B cell (primary cell): ENCODE measurements at regions not wholly inside any gene's neighbourhood (a gene's known extent, or its start where the extent isn't known, plus 50 kb on each side); places are given as distances from the start of the nearest gene placed in this dataset.

Experiments used
- ATAC-seq: fragments of 200-7000 bp; cut with Tn5 transposase; one replicate; pipeline ENCODE4 v1.10.0; 2021; ENCODE audit warnings: low read depth, mild to moderate bottlenecking, moderate number of reproducible peaks, moderate library complexity
- CTCF ChIA-PET: fragments of 350-600 bp; sonication (Branson Sonifier 250); formaldehyde crosslinking; loops from one replicate; lab custom pipeline; 2021; ENCODE audit warnings: antibody characterized with exemption, inconsistent platforms; lab: Charles Lee
- POLR2A ChIA-PET: fragments of 350-600 bp; sonication (Branson Sonifier 250); formaldehyde crosslinking; loops from one replicate; lab custom pipeline; 2021; ENCODE audit warnings: antibody characterized with exemption; lab: Charles Lee
- DNase-seq: peaks from one replicate; pipeline ENCODE4 v3.0.0; 2013
- H2AFZ ChIP-seq: 2 replicates; pipeline ENCODE4 v1.6.1; 2012; ENCODE audit warnings: mild to moderate bottlenecking, low read depth, low read length; ENCODE audit not compliant: insufficient read depth, poor library complexity, severe bottlenecking
- H3K27ac ChIP-seq, 2 donors: 1 replicate in 1 of 2; 2 replicates in 1 of 2; pipeline ENCODE4 v1.5.1; 2012 to 2013; ENCODE audit warnings: low read length in 2 of 2, mild to moderate bottlenecking in 2 of 2, moderate library complexity in 1 of 2
- H3K27me3 ChIP-seq, 4 experiments: fragments of 200-600 bp in 1 of 4; sonication (generic) in 1 of 4; replicated peaks in 1 of 4; 1 replicate in 2 of 4; 2 replicates in 2 of 4; pipeline versions ENCODE4 v1.6.1 to v1.7.0; 2013 to 2016; ENCODE audit warnings: low read length in 3 of 4, mild to moderate bottlenecking in 2 of 4, mixed read lengths in 1 of 4, moderate library complexity in 1 of 4; ENCODE audit not compliant: insufficient read depth in 4 of 4, control insufficient read depth in 3 of 4; ENCODE audit errors: control extremely low read depth in 1 of 4
- H3K36me3 ChIP-seq, 2 experiments: replicated peaks in 1 of 2; 1 replicate in 1 of 2; 2 replicates in 1 of 2; pipeline versions ENCODE4 v1.6.1 to v1.7.1; 2013; ENCODE audit warnings: low read length in 1 of 2; ENCODE audit not compliant: insufficient read depth in 2 of 2, control insufficient read depth in 1 of 2; ENCODE audit errors: control extremely low read depth in 1 of 2, extremely low read depth in 1 of 2
- H3K4me1 ChIP-seq, 2 donors: fragments of 200-600 bp in 1 of 2; sonication (generic) in 1 of 2; 1 replicate in 1 of 2; 2 replicates in 1 of 2; pipeline versions ENCODE4 v1.5.1 to v1.6.1; 2013 to 2017; ENCODE audit warnings: low read length in 2 of 2; ENCODE audit not compliant: control insufficient read depth in 2 of 2, insufficient read depth in 2 of 2
- H3K4me2 ChIP-seq: replicated peaks from 2 replicates; pipeline ENCODE3; 2012; ENCODE audit warnings: mild to moderate bottlenecking, low read depth, low read length; ENCODE audit not compliant: poor library complexity, severe bottlenecking
- H3K4me3 ChIP-seq, 5 experiments: fragments of 200-600 bp in 1 of 5; sonication (generic) in 1 of 5; 1 replicate in 3 of 5; 2 replicates in 2 of 5; pipeline versions ENCODE4 v1.5.1 to v1.7.0; 2011 to 2016; ENCODE audit warnings: low read length in 4 of 5, mild to moderate bottlenecking in 4 of 5, low read depth in 2 of 5, control low read depth in 1 of 5, moderate library complexity in 1 of 5; ENCODE audit not compliant: insufficient read depth in 1 of 5; ENCODE audit errors: control extremely low read depth in 1 of 5, extremely low read depth in 1 of 5
- H3K79me2 ChIP-seq: fragments of 200-600 bp; sonication (generic); one replicate; pipeline ENCODE4 v1.6.0; 2016; ENCODE audit warnings: low read length; ENCODE audit not compliant: control insufficient read depth, insufficient read depth
- H3K9ac ChIP-seq: fragments of 200-600 bp; sonication (generic); 2 replicates; pipeline ENCODE4 v1.6.1; 2017; ENCODE audit warnings: mild to moderate bottlenecking, low read length, moderate library complexity
- H3K9me3 ChIP-seq, 3 donors: one replicate each; pipeline versions ENCODE4 v1.6.1 to v1.7.1; 2013; ENCODE audit warnings: low read length in 2 of 3; ENCODE audit not compliant: control insufficient read depth in 2 of 3, insufficient read depth in 1 of 3; ENCODE audit errors: control extremely low read depth in 1 of 3
- H4K20me1 ChIP-seq: 2 replicates; pipeline ENCODE4 v1.6.0; 2012; ENCODE audit warnings: mild to moderate bottlenecking, low read length; ENCODE audit not compliant: insufficient read depth, control insufficient read depth, poor library complexity, severe bottlenecking
- H3K27ac Mint-ChIP-seq: one replicate; pipeline ENCODE4 v1.8.0; 2021; ENCODE audit warnings: mixed read lengths
- H3K27me3 Mint-ChIP-seq: one replicate; pipeline ENCODE4 v1.8.0; 2021; ENCODE audit warnings: mixed read lengths
- H3K4me1 Mint-ChIP-seq: one replicate; pipeline ENCODE4 v1.8.0; 2021; ENCODE audit warnings: mixed read lengths
- H3K4me3 Mint-ChIP-seq: one replicate; pipeline ENCODE4 v1.8.0; 2021; ENCODE audit warnings: mixed read lengths
- H3K9me3 Mint-ChIP-seq: one replicate; pipeline ENCODE4 v1.8.0; 2022; ENCODE audit warnings: mixed read lengths; ENCODE audit not compliant: insufficient read depth
- CTCF ChIP-seq: fragments of 200-600 bp; IDR thresholded peaks from one replicate; pipeline ENCODE4 v1.8.0; 2022; ENCODE audit warnings: antibody characterized with exemption, mild to moderate bottlenecking
- EZH2 ChIP-seq: IDR thresholded peaks from 2 replicates; pipeline ENCODE4 v1.6.1; 2012; ENCODE audit warnings: borderline replicate concordance, low read depth, mild to moderate bottlenecking, moderate library complexity, low read length; ENCODE audit not compliant: insufficient read depth, poor library complexity, severe bottlenecking
- WGBS: methylation state at CpG from one replicate; pipeline ENCODE4 v1.1.5; 2013; ENCODE audit warnings: missing lambda C conversion rate; ENCODE audit not compliant: insufficient coverage; 5-methylcytosine and 5-hydroxymethylcytosine counted together
- intact Hi-C: fragments of 100-400 bp; cut with micrococcal nuclease; formaldehyde crosslinking; loops from one replicate; pipeline ENCODE4 v1.10.0; 2022

GRCh38 chr6:170083236-170084051, 207.4 kb downstream of the DLL1 start:
- intact Hi-C loops, result loop anchor here (10.0 kb wide), 1 partner anchor 129 kb away; no protein-coding TSS in a partner anchor
- Histone ChIP-seq H3K9ac (no peak overlapping the region), H3K27me3 (no peaks in the 10 kb centered on the region), H3K27ac (no peak overlapping the region), H4K20me1 (no peaks in the 10 kb centered on the region), H3K4me1 (peaks cover 4 to 7% of the 10 kb centered on the region in 2 donors), H2AFZ (no peak overlapping the region), H3K79me2 (no peaks in the 10 kb centered on the region), H3K9me3 (peaks cover 0 to 16% (median 0%) of the 10 kb centered on the region in 3 donors), H3K36me3 (no peaks in the 10 kb centered on the region), H3K4me3 (no peak overlapping the region), H3K4me2 (no peak overlapping the region)
- POLR2A ChIA-PET, result no interaction called here
- ATAC-seq (no peak), DNase-seq (no peak)
- peaks cover 4% of the 10 kb centered on the region for H3K27me3 Mint-ChIP-seq
- peaks cover 4% of the 10 kb centered on the region for H3K9me3 Mint-ChIP-seq
- CTCF ChIA-PET, result no interaction called here
- no peak overlapping the region for H3K4me3 Mint-ChIP-seq
- peaks cover 8% of the 10 kb centered on the region for H3K4me1 Mint-ChIP-seq
- WGBS, result 96% methylated on average over 32 of the region's 33 CpGs
- H3K27ac Mint-ChIP-seq, result no peak overlapping the region
- TF ChIP-seq CTCF, result no peak
- no peak for TF ChIP-seq EZH2

DNA sequence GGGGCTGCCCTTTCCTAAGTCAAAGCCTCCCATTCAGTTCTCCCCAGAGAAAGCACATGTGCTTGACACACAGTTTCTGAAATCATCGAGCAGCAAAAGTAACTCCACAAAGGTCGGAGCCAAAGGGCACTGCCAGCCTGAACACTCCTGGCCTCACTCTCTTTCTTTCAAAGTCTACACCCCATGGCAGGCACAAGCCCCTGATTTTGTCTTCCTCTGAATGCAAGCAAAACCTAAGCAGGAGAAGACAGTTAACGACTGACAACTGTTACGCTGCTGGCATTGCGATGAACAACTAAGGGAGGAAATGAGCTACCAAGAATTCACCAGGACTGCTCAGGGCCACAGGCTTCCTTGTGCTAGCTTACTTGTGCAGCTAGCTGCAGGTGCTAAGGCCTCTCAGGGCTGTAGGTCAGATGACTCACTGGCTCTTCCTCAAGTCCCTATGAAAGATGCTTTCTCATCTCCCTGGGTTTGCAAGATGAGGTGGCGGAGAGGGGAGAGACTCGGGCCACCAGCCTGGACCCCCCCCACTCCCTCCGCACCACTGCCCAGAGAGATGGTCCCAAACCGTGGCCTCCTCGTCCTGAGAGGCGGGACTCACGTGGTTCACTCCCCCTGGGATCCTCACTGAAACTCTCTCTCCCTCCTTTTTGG, 208.2 kb downstream of the DLL1 start:
- H3K4me1 Mint-ChIP-seq, result peaks cover 1% of the 10 kb centered on the region
- H3K36me3 ChIP-seq, result no peaks in the 10 kb centered on the region
- peaks cover 0 to 11% (median 0%) of the 10 kb centered on the region in 3 donors for H3K9me3 ChIP-seq
- H4K20me1 ChIP-seq, result no peaks in the 10 kb centered on the region
- ChIA-PET CTCF (no interaction called here), POLR2A (no interaction called here)
- H3K4me3 Mint-ChIP-seq, result no peak overlapping the region
- H3K4me1 ChIP-seq, result no peaks in the 10 kb centered on the region
- H3K27ac ChIP-seq, result no peak overlapping the region
- H3K9me3 Mint-ChIP-seq, result peaks cover 4% of the 10 kb centered on the region
- no peaks in the 10 kb centered on the region for H3K27me3 ChIP-seq
- H3K4me3 ChIP-seq, result no peak overlapping the region
- intact Hi-C loops, result loop anchor here (10.0 kb wide), 1 partner anchor 128 kb away; no protein-coding TSS in a partner anchor
- ATAC-seq (no peak), DNase-seq (no peak)
- WGBS, result 47% methylated on average over 5 of the region's 12 CpGs
- no peak overlapping the region for H2AFZ ChIP-seq
- H3K4me2 ChIP-seq, result no peak overlapping the region
- H3K9ac ChIP-seq, result no peak overlapping the region
- TF ChIP-seq CTCF (no peak), EZH2 (no peak)
- H3K27me3 Mint-ChIP-seq, result peaks cover 4% of the 10 kb centered on the region
- H3K27ac Mint-ChIP-seq, result no peak overlapping the region
- H3K79me2 ChIP-seq, result no peaks in the 10 kb centered on the region
